HCT116 (cell line): ENCODE measurements at regions not wholly inside any gene's neighbourhood (a gene's known extent, or its start where the extent isn't known, plus 50 kb on each side); places are given as distances from the start of the nearest gene placed in this dataset.

Experiments used
- ATAC-seq: fragments of 200-7000 bp; cut with Tn5 transposase; 2 replicates; pipeline ENCODE4 v1.9.1; 2020; ENCODE audit warnings: mild to moderate bottlenecking, moderate library complexity
- BruUV-seq: library from RNA; stranded (reverse); fragments of 400-500 nt; replicated peaks from 2 replicates; lab custom pipeline; 2021; lab: Mats Ljungman, UMichigan
- CTCF ChIA-PET: fragments of 300-600 bp; sonication (Branson Sonifier 250); formaldehyde crosslinking; loops from one replicate; lab custom pipeline; 2021; ENCODE audit warnings: antibody characterized with exemption; lab: Charles Lee
- POLR2A ChIA-PET: fragments of 300-600, 350-600 bp; sonication (Branson Sonifier 250); formaldehyde crosslinking; loops from one replicate; lab custom pipeline; 2021; ENCODE audit warnings: antibody characterized with exemption; lab: Charles Lee
- RAD21 ChIA-PET, 2 experiments: fragments of 300-600 bp; sonication (Branson Sonifier 250); formaldehyde crosslinking; loops; one replicate each; lab custom pipeline; 2023; ENCODE audit warnings: low total read pairs in 2 of 2; ENCODE audit not compliant: uncharacterized antibody in 2 of 2, unreplicated experiment in 2 of 2, low non-redundant PET in 1 of 2; lab: Charles Lee
- DNase-seq: peaks from one replicate; pipeline ENCODE4 v3.0.0-alpha.2; 2010; ENCODE audit warnings: low read depth, low spot score
- H2AFZ ChIP-seq: fragments of 200-600 bp; shearing (Covaris generic), sonication (generic); 2 replicates; pipeline ENCODE4 v1.6.1; 2017; ENCODE audit warnings: low read depth, mixed run types, mixed read lengths, antibody characterized with exemption, low read length; ENCODE audit not compliant: poor library complexity, severe bottlenecking
- H3K27ac ChIP-seq: 2 replicates; pipeline ENCODE4 v1.5.1; 2012; ENCODE audit warnings: low read depth, low read length
- H3K27me3 ChIP-seq: fragments of 200-600 bp; sonication (generic); 2 replicates; pipeline ENCODE4 v1.6.1; 2016; ENCODE audit warnings: mixed run types, low read length, mixed read lengths; ENCODE audit not compliant: insufficient read depth
- H3K36me3 ChIP-seq, 2 experiments: fragments of 200-500 bp in 1 of 2; fragments of 200-600 bp in 1 of 2; sonication (Bioruptor generic) in 1 of 2; sonication (generic) in 1 of 2; 2 replicates each; pipeline versions ENCODE4 v1.5.1 to v1.6.1; 2014 to 2016; ENCODE audit warnings: low read length in 2 of 2, inconsistent platforms in 1 of 2, mixed read lengths in 1 of 2, mixed run types in 1 of 2; ENCODE audit not compliant: insufficient read depth in 2 of 2, control insufficient read depth in 1 of 2
- H3K4me1 ChIP-seq, 2 experiments: fragments of 200-600 bp in 1 of 2; sonication (generic) in 1 of 2; 2 replicates each; pipeline versions ENCODE4 v1.5.1 to v1.6.1; 2012 to 2017; ENCODE audit warnings: low read length in 2 of 2, inconsistent platforms in 1 of 2, mild to moderate bottlenecking in 1 of 2, mixed read lengths in 1 of 2, mixed run types in 1 of 2, moderate library complexity in 1 of 2; ENCODE audit not compliant: insufficient read depth in 2 of 2, control insufficient read depth in 1 of 2
- H3K4me2 ChIP-seq: fragments of 200-600 bp; sonication (generic); 2 replicates; pipeline ENCODE4 v1.6.1; 2017; ENCODE audit warnings: mixed run types, low read length, mixed read lengths
- H3K4me3 ChIP-seq, 2 experiments: fragments of 200-600 bp in 1 of 2; sonication (generic) in 1 of 2; replicated peaks in 1 of 2; 2 replicates each; pipeline ENCODE4 v1.5.1; 2011 to 2016; ENCODE audit warnings: low read length in 2 of 2, control low read depth in 1 of 2, low read depth in 1 of 2, mild to moderate bottlenecking in 1 of 2, mixed read lengths in 1 of 2, mixed run types in 1 of 2
- H3K79me2 ChIP-seq: fragments of 200-600 bp; sonication (generic); 2 replicates; pipeline ENCODE4 v1.6.1; 2017; ENCODE audit warnings: mild to moderate bottlenecking, mixed run types, low read length, moderate library complexity, mixed read lengths; ENCODE audit not compliant: insufficient read depth
- H3K9ac ChIP-seq: fragments of 200-600 bp; sonication (generic); 2 replicates; pipeline ENCODE4 v1.6.1; 2016; ENCODE audit warnings: low read length, mixed read lengths
- H3K9me2 ChIP-seq: fragments of 200-600 bp; sonication (generic), shearing (Covaris generic); 2 replicates; pipeline ENCODE4 v1.6.1; 2017; ENCODE audit warnings: mixed run types, mild to moderate bottlenecking, moderate library complexity; ENCODE audit not compliant: insufficient read depth
- H3K9me3 ChIP-seq, 2 experiments: fragments of 200-500 bp in 1 of 2; fragments of 200-600 bp in 1 of 2; sonication (Bioruptor generic) in 1 of 2; sonication (generic) in 1 of 2; 2 replicates each; pipeline ENCODE4 v1.6.1; 2014 to 2017; ENCODE audit warnings: low read length in 2 of 2, mixed read lengths in 2 of 2, inconsistent platforms in 1 of 2, low read depth in 1 of 2, mild to moderate bottlenecking in 1 of 2, mixed run types in 1 of 2, moderate library complexity in 1 of 2; ENCODE audit not compliant: control insufficient read depth in 1 of 2, insufficient read depth in 1 of 2
- H4K20me1 ChIP-seq: fragments of 200-600 bp; sonication (generic), shearing (Covaris generic); 2 replicates; pipeline ENCODE4 v1.6.1; 2017; ENCODE audit warnings: mixed run types, mild to moderate bottlenecking, moderate library complexity; ENCODE audit not compliant: insufficient read depth
- CBX3 ChIP-seq: IDR thresholded peaks from 2 replicates; pipeline ENCODE4 v1.6.1; 2012; ENCODE audit warnings: low read depth
- CEBPB ChIP-seq: IDR thresholded peaks from 2 replicates; pipeline ENCODE4 v1.6.1; 2012; ENCODE audit warnings: low read depth
- EZH2 ChIP-seq: fragments of 200-600 bp; sonication (generic); IDR thresholded peaks from 2 replicates; pipeline ENCODE4 v1.6.1; 2017; ENCODE audit warnings: antibody characterized with exemption, mixed run types
- EZH2phosphoT487 ChIP-seq: fragments of 200-600 bp; IDR thresholded peaks from 2 replicates; pipeline ENCODE4 v1.6.1; 2018; ENCODE audit warnings: antibody characterized with exemption, borderline replicate concordance
- JUND ChIP-seq: IDR thresholded peaks from 2 replicates; pipeline ENCODE4 v1.6.1; 2012
- MAX ChIP-seq: IDR thresholded peaks from 2 replicates; pipeline ENCODE4 v1.6.1; 2012
- POLR2A ChIP-seq: IDR thresholded peaks from 2 replicates; pipeline ENCODE4 v1.7.0; 2011; ENCODE audit warnings: borderline replicate concordance; ENCODE audit not compliant: insufficient read depth, insufficient read length; ENCODE audit errors: extremely low read depth
- RAD21 ChIP-seq: IDR thresholded peaks from 2 replicates; pipeline ENCODE4 v1.6.1; 2012; ENCODE audit warnings: low read depth, mild to moderate bottlenecking
- REST ChIP-seq: IDR thresholded peaks from 2 replicates; pipeline ENCODE4 v1.6.1; 2012; ENCODE audit warnings: low read depth
- SIN3A ChIP-seq: IDR thresholded peaks from 2 replicates; pipeline ENCODE4 v1.6.1; 2012; ENCODE audit warnings: low read depth
- SP1 ChIP-seq: IDR thresholded peaks from 2 replicates; pipeline ENCODE4 v1.6.1; 2012; ENCODE audit warnings: low read depth
- SRF ChIP-seq: IDR thresholded peaks from 2 replicates; pipeline ENCODE4 v1.6.1; 2012; ENCODE audit warnings: low read depth
- TCF7L2 ChIP-seq: IDR thresholded peaks from 2 replicates; pipeline ENCODE4 v1.7.0; 2011; ENCODE audit warnings: borderline replicate concordance, inconsistent platforms; ENCODE audit not compliant: insufficient read depth, insufficient read length; ENCODE audit errors: extremely low read depth
- YY1 ChIP-seq: IDR thresholded peaks from 2 replicates; pipeline ENCODE4 v1.6.1; 2011; ENCODE audit warnings: low read length, low read depth, moderate library complexity, mild to moderate bottlenecking; ENCODE audit not compliant: insufficient replicate concordance; ENCODE audit errors: extremely low read depth
- ZFX ChIP-seq: fragments of 450-650 bp; IDR thresholded peaks from 2 replicates; pipeline ENCODE4 v1.6.1; 2017
- ZNF274 ChIP-seq: fragments of 200-500 bp; sonication (Bioruptor generic); IDR thresholded peaks from 2 replicates; pipeline ENCODE4 v1.6.1; 2014; ENCODE audit warnings: mild to moderate bottlenecking, low read depth, low read length, inconsistent platforms
- intact Hi-C: fragments of 100-400 bp; cut with micrococcal nuclease; formaldehyde crosslinking; loops from 2 replicates; pipeline ENCODE4 v1.10.0; 2022
- TF ChIP-seq, protein P1 (sequence below): IDR thresholded peaks from 2 replicates; pipeline ENCODE4 v1.6.1; 2012

DNA sequence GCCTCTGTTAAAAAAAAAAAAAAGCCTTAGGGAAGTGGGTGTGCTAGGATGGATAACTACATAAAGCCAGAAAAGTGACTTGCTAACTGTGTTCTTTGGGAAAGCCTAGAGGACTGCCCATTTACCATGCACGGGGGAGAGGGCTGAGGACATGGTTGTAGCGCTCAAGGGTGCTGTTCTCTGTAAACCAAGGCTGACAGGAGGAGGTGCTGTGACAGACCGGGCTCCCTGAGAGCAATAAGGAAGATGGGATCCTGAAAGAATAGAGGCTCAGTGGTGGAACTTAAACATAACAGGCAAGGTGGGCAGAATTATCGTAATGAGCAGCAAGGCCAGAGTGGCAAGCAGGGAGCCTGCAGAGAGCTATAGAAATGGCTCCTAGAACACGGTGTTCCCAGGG is 98.5 kb upstream of the DISP3 start (continued):
- TF ChIP-seq EZH2 (no peak), JUND (no peak), ZNF274 (no peak), POLR2A (no peak), MAX (no peak), SRF (no peak), SP1 (no peak), ZFX (no peak)
- TF ChIP-seq, protein P1, sequence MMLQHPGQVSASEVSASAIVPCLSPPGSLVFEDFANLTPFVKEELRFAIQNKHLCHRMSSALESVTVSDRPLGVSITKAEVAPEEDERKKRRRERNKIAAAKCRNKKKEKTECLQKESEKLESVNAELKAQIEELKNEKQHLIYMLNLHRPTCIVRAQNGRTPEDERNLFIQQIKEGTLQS, result no peak

GRCh38 chr1:11383553-11384169 is 95.3 kb upstream of the DISP3 start:
- no TSS peak for BruUV-seq
- H3K79me2 ChIP-seq, result no peaks in the 10 kb centered on the region
- ATAC-seq (no peak), DNase-seq (no peak)
- CTCF ChIA-PET, result interaction anchor here (1.3 kb wide), 1 partner anchor 20 kb away, joined by 5 read pairs; no protein-coding TSS in a partner anchor
- RAD21 ChIA-PET, result no interaction called here
- peaks cover 16% of the 10 kb centered on the region; the same call in 1 of the 2 replicates for H3K27me3 ChIP-seq
- no peaks in the 10 kb centered on the region for H4K20me1 ChIP-seq
- intact Hi-C loops, result no loop called here
- H3K36me3 ChIP-seq, result no peaks in the 10 kb centered on the region
- H3K9me2 ChIP-seq, result no peaks in the 10 kb centered on the region
- peak overlapping the region; percentile 26; the same call in 1 of the 2 replicates for H3K4me2 ChIP-seq
- no peak overlapping the region for H2AFZ ChIP-seq
- peaks cover 0 to 12% of the 10 kb centered on the region in 2 experiments for H3K4me1 ChIP-seq
- no peaks in the 10 kb centered on the region for H3K9me3 ChIP-seq
- POLR2A ChIA-PET, result no interaction called here
- no peak overlapping the region for H3K27ac ChIP-seq
- TF ChIP-seq RAD21 (no peak), CBX3 (no peak), CEBPB (no peak), EZH2 (no peak), REST (no peak), YY1 (no peak), SIN3A (no peak), TCF7L2 (no peak), EZH2phosphoT487 (no peak)
- TF ChIP-seq, all 23 proteins: peak for 0
- Histone ChIP-seq H3K4me3 (no peak overlapping the region), H3K9ac (no peak overlapping the region)
